ENCODE measurements at regions not wholly inside any gene's neighbourhood (a gene's known extent, or its start where the extent isn't known, plus 50 kb on each side); places are given as distances from the start of the nearest gene placed in this dataset.
A peak's percentile ranks its signal among the peaks of the same experiment; 100 is the strongest.

GRCh38 chr3:98655666-98656065 lies 62.3 kb upstream of the CPOX start:
- CTCF ChIA-PET, result no interaction called here
- Histone ChIP-seq H3K4me1 (ENCODE audit: insufficient read depth, low read length, poor library complexity, severe bottlenecking) (no peaks in the 10 kb centered on the region), H3K27ac (ENCODE audit: low read depth, low read length, poor library complexity, severe bottlenecking) (no peak overlapping the region), H3K4me3 (ENCODE audit: low read depth, low read length, poor library complexity, severe bottlenecking) (no peak overlapping the region), H3K9me3 (ENCODE audit: low read depth, low read length, poor library complexity, severe bottlenecking) (no peaks in the 10 kb centered on the region), H3K36me3 (ENCODE audit: insufficient read depth, low read length, poor library complexity, severe bottlenecking) (no peaks in the 10 kb centered on the region), H3K27me3 (replicated peaks; ENCODE audit: insufficient read depth, low read depth, low read length, poor library complexity) (no peaks in the 10 kb centered on the region)
- BruUV-seq (replicated peaks), result no TSS peak
- DNase-seq (ENCODE audit: low spot score), result no peak
- TF ChIP-seq CTCF (conservative IDR thresholded peaks at IDR 0.05; ENCODE audit: low read depth, low read length), result no peak
- TF ChIP-seq EZH2 (IDR thresholded peaks at IDR 0.05; ENCODE audit: borderline replicate concordance, low read depth, low read length, poor library complexity, severe bottlenecking), result no peak
- POLR2A ChIA-PET (ENCODE audit: low non-redundant PET), result no interaction called here
- intact Hi-C loops (cut with micrococcal nuclease; ENCODE audit: unreplicated experiment), result no loop called here

GRCh38 chr3:98657457-98657856 lies 64.0 kb upstream of the CPOX start:
- no TSS peak for BruUV-seq (replicated peaks)
- Histone ChIP-seq H3K4me3 (ENCODE audit: low read depth, low read length, poor library complexity, severe bottlenecking) (no peak overlapping the region), H3K9me3 (ENCODE audit: low read depth, low read length, poor library complexity, severe bottlenecking) (no peaks in the 10 kb centered on the region), H3K4me1 (ENCODE audit: insufficient read depth, low read length, poor library complexity, severe bottlenecking) (no peaks in the 10 kb centered on the region), H3K27ac (ENCODE audit: low read depth, low read length, poor library complexity, severe bottlenecking) (no peak overlapping the region), H3K27me3 (replicated peaks; ENCODE audit: insufficient read depth, low read depth, low read length, poor library complexity) (no peaks in the 10 kb centered on the region), H3K36me3 (ENCODE audit: insufficient read depth, low read length, poor library complexity, severe bottlenecking) (no peaks in the 10 kb centered on the region)
- TF ChIP-seq CTCF (conservative IDR thresholded peaks at IDR 0.05; ENCODE audit: low read depth, low read length) (0 out of 2 replicates have a peak, but pooled peaks have one; percentile 29), EZH2 (IDR thresholded peaks at IDR 0.05; ENCODE audit: borderline replicate concordance, low read depth, low read length, poor library complexity, severe bottlenecking) (no peak)
- intact Hi-C loops (cut with micrococcal nuclease; ENCODE audit: unreplicated experiment), result no loop called here
- ChIA-PET CTCF (no interaction called here), POLR2A (ENCODE audit: low non-redundant PET) (no interaction called here)
- peak; percentile 3 for DNase-seq (ENCODE audit: low spot score)

GRCh38 chr3:98662699-98663098 lies 69.3 kb upstream of the CPOX start:
- no peaks in the 10 kb centered on the region for H3K27me3 ChIP-seq (replicated peaks; ENCODE audit: insufficient read depth, low read depth, low read length, poor library complexity)
- CTCF ChIA-PET, result no interaction called here
- no peaks in the 10 kb centered on the region for H3K4me1 ChIP-seq (ENCODE audit: insufficient read depth, low read length, poor library complexity, severe bottlenecking)
- BruUV-seq (replicated peaks), result no TSS peak
- H3K36me3 ChIP-seq (ENCODE audit: insufficient read depth, low read length, poor library complexity, severe bottlenecking), result no peaks in the 10 kb centered on the region
- TF ChIP-seq CTCF (conservative IDR thresholded peaks at IDR 0.05; ENCODE audit: low read depth, low read length) (no peak), EZH2 (IDR thresholded peaks at IDR 0.05; ENCODE audit: borderline replicate concordance, low read depth, low read length, poor library complexity, severe bottlenecking) (no peak)
- POLR2A ChIA-PET (ENCODE audit: low non-redundant PET), result no interaction called here
- H3K9me3 ChIP-seq (ENCODE audit: low read depth, low read length, poor library complexity, severe bottlenecking), result no peaks in the 10 kb centered on the region
- intact Hi-C loops (cut with micrococcal nuclease; ENCODE audit: unreplicated experiment), result no loop called here
- H3K27ac ChIP-seq (ENCODE audit: low read depth, low read length, poor library complexity, severe bottlenecking), result no peak overlapping the region
- no peak overlapping the region for H3K4me3 ChIP-seq (ENCODE audit: low read depth, low read length, poor library complexity, severe bottlenecking)
- no peak for DNase-seq (ENCODE audit: low spot score)
